GM18861 (cell line): ENCODE measurements at regions not wholly inside any gene's neighbourhood (a gene's known extent, or its start where the extent isn't known, plus 50 kb on each side); places are given as distances from the start of the nearest gene placed in this dataset.
"Not testable (repeated sequence)": the region's sequence is repeated elsewhere in the genome, so short reads cannot be mapped to it uniquely, and the experiment has no call there.

ENCODE experiments used
- ATAC-seq: cut with Tn5 transposase; IDR thresholded peaks from one replicate; pipeline ENCODE4 v1.9.1; 2021; ENCODE audit not compliant: unreplicated experiment

DNA sequence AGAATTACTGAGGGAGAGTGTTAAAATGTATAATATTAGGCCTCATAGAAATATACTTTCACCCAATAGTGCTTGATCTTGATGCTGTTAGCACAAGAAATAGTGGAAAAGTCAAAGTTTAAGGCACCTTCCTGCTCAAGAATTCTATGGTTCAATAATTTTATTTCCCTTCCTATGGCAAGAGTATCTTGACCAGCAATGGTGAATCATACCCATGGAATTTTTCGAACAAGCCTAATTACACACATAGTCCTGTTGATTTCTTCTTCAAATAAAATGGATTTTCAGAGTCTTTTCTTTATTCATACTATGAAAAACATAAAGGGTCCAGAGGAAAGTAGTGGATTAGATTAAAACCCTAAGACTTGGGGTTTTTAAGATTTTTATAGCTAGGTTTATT is 810.6 kb downstream of the CDH11 start:
- ATAC-seq: no peak

DNA sequence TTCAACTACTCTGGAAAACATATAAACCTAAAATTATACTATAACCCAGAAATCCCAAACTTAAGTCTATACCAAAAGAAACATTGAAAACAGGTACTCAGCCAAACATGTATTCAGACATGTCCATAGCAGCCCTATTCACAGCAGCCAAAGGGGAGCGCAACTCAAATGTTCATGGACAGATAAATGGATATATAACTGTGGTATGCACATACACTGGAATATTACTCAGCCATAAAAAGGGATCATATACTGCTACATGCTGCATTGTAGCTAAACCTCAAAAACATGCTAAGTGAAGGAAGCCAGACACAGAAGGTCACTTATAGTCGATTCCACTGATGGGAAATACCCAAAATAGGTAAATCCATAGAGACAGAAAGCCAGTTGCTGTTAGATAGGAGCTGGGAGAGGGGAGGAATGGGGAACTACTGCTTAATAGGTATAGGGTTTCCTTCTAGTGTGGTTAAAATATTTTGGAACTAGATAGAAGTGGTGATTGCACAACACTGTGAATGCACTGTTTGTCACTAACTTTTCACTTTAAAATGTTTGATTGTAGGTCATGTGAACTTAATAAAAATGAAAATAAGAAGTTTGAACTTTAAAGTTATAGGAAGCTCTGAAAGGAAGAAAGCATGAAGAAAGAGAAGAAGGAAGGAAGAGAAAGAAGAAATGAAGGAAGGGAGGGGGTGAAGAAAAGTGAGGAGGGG is 812.3 kb downstream of the CDH11 start:
- ATAC-seq: no peak

DNA sequence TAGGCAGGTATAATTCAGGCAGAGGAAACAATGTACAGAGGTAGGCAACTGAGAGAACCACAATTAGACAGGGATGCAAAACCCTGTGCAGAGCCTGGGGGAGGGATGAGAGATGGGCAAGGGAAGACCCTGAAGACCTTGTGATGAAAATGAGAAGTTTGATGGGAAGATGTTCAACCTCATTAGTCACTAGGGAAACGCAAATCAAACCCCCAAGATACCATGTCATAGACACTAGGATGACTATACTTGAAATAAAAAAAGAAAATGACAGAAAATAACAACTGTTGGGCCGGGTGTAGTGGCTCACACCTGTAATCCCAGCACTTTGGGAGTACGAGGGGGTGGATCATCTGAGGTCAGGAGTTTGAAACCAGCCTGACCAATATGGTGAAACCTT is 813.1 kb downstream of the CDH11 start:
- no peak for ATAC-seq

DNA sequence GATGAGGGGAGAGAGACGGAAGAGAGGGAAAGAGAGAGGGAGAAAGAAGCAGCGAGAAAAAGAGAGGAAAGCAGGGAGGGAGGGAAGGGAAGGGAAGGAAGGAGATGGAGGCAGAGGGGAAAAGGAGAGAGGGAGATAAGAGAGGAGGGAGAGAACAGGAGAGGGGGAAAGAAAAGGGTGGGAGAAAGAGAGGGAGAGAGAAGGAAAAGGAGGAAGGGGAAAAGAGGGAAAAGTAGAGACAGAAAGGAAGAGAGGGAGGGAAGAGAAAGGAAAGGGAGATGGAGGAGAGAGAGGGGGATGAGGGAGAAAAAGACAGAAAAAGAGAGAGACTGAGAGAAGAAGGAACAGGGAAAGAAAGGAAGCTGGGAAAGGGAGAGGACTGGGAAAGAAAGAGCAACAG is 814.4 kb downstream of the CDH11 start:
- no peak for ATAC-seq

DNA sequence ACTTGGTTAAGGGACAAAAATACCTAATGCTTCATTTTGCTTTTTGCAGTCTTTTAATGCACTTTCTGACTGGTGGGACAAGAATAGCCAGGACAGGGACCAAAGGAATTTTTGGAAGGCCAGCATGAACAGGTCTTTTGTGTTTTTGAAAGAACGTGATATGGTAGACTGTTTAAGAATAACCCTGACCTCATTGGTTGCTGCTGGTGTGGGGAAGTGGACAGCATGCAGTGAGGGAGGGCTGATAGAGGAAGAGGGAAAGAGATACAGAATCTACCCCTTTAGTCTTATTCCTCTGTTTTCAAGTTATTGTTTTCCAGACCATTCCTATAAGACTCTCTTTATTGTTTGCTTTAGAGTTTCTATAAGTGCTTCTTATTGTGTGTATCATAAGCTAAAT is 816.2 kb downstream of the CDH11 start:
- ATAC-seq: no peak

DNA sequence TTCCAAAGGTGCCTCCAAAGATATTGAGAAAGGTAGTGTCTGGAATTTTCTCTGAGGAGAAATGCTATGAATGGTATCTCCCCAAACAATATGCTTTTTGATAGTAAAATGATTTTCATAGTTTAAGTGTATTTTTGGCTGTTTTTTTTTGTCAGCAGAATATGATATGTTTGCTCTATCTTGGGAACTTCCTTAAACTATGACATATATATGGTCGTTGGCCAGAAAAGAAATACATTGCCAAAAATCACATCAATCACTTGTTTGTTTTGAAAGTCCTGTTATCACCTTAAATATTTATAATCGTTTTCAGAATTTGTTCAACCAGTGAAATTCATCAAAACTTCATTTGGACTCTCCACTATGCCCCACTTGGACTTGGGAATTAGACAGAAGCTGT is 816.9 kb downstream of the CDH11 start:
- no peak for ATAC-seq

DNA sequence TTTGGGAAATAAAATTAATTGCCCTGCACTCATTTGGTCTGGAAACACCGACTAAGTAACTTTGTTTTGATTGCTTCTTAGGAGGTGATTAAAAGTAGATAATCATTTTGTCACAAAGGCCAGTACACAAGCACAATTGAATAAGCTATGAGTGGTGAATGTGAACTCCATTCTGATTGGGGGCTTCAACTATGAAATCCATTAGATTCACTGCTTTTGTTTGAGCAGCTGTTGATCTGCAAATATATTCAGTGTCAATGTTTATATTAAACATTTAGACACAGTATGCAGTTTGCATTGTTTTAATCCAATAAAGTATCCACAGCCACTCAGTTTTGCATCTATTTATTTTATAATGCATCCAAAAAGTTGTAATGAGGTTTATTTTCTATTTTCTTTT is 817.5 kb downstream of the CDH11 start:
- no peak for ATAC-seq

DNA sequence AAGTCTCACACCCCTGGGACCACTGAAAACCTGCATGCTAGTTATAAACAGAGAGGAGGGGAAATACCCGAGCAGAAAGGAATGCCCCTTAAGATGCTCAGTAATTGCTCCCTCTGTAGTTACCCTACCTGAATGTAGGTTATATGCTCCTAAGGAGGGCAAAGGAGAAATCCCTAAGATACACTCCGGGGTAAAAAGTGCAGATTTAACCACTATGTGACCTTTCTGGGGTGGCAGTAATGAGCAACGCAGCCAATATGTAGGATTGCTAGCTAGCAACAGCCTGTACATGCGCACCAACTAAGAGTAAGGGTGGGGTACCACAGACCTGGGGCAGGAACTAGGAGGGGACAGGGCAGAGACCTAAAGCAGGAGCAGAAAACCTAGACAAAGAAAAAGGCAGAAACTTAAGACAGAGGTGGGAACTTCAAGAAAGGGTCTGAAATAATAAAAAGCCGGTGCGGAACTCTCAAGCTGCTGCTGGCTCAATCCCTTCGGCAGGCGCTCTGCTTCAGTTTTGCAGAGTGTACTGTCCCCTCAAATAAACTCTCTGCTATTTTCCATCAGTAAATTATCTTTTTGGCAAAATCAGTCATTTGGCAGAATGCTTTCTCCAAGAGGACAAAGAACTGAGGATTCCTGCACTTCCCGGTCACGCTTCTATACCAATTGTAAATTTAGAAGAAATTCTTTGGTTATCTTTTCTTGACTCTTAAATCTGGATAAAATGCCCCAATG is 823.8 kb downstream of the CDH11 start:
- no peak for ATAC-seq

DNA sequence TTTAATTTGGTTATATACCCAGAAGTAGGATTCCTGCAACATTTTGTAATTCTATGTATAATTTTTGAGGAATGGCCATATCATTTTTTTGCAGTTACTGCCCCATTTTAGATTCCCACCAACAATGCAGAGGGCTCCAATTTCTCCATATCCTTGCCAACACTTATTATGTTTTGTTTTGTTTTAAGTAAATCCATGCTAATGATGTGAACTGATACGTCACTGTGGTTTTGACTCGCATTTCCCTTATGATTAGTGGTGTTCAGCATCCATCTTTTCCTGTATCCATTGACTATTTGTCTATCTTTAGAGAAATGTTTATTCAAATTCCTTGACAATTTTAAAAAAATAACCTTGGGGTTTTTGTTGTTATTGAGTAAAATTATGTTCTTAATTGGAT is 826.4 kb downstream of the CDH11 start:
- no peak for ATAC-seq

DNA sequence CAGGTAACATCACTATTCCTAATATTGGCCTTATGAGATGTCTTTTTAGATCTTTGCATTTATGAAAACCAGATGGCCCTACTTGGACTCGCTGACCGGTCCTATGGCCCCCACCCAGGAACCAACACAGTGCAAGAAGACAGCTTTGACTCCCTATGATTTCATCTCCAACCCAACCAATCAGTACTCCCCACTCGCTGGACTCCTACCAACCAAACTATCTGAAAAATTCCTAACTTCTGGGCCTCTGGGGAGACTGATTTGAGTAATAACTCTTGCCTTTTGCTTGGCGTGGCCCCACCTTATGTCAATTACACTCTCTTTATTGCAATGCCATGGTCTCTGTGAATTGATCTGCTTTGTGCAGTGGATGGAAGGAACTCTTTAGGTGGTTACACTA is 828.9 kb downstream of the CDH11 start:
- ATAC-seq: no peak

DNA sequence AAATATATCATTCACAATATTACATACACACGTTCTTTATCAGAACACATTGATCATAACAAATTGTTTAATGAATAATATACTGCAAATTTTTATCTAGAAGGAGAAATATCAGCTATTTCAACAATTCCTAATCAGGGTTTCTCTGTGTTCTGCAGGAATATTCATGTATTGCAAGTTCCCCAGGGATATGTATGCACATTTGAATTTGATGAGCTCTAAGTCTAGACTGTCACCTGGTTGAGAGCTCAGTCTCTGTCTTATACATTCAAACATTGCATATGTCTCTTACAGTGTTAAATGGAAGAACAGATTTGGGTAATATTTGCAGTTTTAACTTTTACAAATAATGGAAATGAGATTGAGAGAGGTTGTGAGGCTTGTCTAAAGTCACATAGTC is 829.7 kb downstream of the CDH11 start:
- ATAC-seq: no peak

DNA sequence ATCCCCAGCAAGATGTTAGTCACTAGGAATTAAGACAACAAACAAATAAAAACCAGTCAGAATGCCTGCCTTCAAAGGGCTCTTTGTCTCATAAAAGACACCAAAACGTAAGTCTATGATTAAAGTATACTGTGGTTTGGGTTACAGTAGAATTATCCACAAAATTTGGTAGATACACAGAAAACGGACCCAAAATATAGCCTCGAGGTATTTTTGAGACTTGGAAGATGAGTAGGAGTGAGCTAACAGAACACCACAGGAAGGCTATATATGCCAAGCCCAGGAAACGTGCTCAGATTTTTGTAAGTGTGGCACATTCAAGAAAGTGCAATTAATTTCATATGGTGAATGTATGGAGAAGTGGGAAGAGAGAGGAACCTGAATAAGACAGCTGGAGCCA is 831.4 kb downstream of the CDH11 start:
- no peak for ATAC-seq

DNA sequence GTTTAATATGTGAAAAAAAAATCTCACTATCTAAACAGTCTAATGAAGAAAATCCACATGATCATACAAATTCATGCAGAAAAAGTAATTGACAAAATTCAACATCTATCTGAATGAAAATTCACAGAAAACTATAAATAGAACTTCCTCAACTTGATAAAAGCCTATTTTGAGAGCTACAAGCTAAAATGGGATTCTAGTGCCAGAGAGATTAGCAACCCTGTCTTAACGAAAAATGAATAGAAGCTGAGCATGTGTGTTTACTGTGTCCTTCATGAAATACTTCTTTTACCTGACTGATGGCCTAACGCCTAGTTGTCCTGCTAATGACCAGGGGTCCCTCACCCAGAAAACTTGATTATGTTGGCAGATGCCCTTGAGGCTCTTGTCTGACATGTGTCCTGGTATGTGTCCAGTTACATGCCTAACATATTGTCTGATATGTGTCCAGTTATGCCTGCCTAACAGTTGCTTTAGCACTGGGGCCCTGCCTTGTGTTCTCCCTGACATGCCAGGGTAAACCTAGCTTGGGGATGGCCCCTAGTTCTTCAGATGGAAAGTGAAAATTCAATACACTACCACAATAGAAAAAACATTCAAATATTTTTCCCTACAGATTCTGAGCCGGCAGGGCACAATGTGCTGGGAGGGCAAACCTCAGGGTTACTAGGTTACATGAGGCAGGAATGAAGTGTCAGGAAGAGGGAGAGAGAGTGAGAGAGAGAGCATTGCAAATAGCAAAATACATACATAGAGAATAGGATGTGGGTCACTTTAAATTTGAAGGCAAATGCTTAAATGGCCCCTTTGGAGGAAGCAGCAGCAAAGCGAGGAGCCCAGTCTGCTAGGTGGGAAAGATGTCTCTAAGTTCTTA is 834.0 kb downstream of the CDH11 start:
- no peak for ATAC-seq

DNA sequence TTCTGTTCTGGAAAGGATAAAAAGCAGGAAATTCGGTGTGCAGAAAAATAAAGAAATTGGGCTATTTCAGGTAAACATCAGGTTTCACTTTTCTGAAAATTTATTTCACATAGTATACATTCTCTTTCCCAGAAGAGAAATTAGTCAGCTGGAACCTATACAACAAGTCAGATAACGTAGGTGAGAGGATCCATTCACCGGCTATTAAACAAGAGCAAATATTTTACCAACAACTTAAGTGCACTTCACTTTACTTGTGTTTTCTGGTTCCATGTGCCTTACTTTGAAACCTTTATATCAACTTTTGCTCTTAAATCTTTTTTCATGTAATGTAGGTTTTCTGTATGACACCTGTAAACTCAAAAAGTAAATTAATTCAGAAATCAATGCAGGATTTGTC is 839.7 kb downstream of the CDH11 start:
- ATAC-seq: no peak

DNA sequence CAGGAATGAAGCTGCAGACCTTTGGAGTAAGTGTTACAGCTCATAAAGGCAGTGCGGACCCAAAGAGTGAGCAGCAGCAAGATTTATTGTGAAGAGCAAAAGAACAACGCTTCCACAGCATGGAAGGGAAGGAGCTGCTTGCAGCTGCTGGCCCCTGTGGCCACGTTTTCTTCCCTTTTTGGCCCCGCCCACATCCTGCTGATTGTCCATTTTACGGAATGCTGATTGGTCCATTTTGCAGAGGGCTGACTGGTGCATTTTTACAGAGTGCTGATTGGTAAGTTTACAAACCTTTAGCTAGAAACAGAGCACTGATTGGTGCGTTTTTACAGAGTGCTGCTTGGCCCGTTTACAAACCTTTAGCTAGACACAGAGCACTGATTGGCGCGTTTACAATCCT is 841.5 kb downstream of the CDH11 start:
- no peak for ATAC-seq

DNA sequence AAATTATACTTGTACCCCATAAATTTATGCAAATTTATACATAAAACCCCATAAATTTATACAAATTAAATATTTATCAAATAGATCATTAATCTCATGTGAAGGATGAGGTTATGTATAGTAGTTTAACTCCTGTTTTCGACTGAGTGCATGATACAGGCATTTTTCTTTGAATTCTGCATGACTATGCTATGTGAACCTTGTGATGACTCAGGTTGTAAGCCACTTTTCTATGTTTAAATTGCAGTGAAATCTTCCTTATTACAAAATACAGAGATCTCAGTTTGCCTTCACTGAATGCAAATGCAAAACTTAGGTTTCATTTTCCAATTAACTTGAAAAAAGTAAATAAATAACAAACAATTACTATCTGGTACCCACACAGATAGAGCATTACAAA is 843.7 kb downstream of the CDH11 start:
- no peak for ATAC-seq

DNA sequence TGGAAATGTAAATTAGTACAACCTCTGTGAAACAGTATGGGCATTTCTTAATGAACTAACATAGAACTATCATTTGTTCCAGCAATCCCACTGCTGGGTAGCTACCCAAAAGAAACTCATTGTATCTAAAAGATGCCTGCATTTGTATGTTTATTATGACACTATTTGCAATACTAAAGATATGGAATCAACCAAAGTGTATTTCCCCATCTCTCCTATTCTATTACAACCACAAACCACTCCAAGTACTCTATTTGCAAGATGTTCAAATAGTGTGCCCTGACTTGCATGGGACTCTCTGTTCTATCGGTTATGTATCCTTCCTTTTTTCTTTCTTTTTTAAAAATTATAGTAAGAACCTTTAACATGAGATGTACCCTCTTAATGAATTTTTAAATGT is 845.2 kb downstream of the CDH11 start:
- ATAC-seq: no peak

DNA sequence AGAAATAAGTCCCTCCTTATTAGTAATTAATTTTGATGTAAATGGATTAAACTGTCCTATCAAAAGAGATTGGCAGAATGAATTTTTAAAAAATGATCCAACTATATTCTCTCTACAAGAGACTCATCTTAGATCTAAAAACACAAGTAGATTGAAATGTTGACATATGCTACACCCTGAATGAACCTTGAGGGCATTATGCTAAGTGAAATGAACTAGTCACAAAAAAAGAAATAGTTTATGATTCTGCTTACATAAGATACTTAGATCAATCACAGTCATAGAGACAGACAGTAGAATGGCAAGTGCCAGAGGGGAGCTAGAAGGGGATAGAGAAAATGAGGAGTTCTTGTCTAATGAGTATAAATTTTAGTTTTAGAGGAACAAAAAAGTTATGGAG is 849.8 kb downstream of the CDH11 start:
- no peak for ATAC-seq

DNA sequence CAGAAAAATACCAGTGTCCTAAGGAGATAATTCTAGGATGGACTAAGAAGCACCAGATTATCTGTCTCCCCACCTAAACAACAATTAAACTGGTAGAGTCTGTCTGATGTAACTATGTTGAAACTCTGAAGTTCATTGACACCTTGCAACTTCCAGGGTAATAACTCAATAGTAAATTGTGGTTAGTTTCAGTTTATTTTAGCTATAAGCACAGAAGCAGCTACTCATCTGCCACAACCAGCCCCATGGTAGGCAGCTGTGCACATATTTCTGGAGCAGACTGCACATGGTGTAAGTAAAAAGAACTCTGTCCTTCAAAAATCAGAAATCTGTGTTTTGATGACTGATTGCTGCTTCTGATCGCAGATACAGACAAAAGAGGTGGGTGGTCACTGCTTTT is 852.1 kb downstream of the CDH11 start:
- no peak for ATAC-seq

DNA sequence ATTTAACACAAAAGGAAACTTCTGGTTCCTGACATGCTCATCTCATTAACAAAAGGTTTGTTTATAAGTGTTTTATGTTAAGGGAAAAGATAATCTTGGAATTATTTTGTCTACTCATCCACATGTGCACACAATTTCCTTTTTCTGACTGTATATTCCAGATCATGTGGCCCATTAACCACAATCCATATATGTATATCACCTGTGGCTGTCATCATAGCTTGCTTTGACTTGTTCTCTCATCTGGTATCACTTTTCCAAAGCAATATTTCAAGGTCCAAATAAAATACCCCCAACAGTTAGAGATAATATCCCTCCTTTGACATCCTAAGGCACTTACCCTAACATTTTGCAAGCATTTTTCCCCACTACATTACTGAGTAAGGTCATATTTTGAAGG is 856.1 kb downstream of the CDH11 start:
- ATAC-seq: no peak

DNA sequence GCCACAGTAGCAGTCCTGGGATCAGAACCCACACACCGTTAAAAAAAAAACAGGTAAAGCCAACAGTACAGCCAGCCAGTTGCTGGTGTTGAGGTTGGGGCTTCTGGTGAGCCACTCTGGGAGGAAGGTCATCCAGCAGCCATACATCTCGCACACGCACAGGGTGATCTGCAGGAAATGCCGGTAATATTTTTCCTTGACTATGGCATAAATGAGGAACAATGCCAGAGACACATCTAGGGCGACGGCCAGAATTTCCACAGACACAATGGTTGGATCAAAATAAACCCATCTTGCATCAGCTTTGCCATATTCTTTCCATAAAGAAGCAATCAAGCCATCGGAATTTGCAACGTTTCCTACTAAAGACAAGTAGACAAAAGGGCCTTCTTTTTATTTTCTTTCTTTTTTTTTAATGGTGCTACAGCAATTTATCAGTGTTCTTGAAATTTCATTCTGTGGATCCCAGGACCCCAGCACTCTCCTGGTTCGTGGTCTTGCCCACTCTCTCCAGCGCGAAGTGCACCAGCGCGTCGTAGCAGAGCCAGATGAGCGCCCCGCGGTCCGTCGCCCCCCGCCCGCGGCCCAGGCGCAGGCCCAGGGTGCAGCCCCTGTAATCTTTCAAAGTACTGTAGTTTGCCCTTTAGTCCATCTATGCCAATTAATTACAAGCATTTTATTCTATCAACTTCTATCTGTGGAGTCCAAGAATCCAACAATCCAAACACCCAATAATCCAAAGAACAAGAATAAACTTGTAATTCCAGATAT is 861.0 kb downstream of the CDH11 start:
- ATAC-seq: not testable (repeated sequence)
